HUDEP-2 (cell line): ENCODE measurements at regions not wholly inside any gene's neighbourhood (a gene's known extent, or its start where the extent isn't known, plus 50 kb on each side); places are given as distances from the start of the nearest gene placed in this dataset.

Experiments used
- DNase-seq, 76 experiments: peaks; one replicate each; lab custom pipeline; 2025; ENCODE audit not compliant: unreplicated experiment in 76 of 76; lab: John Stamatoyannopoulos, UW

DNA sequence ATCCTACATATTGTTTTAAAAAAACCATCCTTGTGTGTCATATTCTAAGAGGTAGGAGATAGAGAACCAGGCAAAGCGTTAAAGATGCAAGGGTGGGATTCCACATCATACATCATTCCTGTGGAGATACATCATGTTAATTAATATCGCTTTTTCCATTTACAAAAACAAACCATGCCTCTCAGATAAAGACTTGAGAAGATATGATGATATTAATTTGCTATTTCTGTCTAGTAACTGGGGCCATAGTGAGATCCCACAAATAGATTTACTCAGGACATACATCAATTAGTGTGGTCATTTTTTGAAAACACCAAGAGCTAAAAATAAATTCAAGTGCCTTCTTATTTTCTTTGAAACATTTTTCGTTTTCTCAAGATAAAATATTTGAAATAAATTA, 165.4 kb upstream of the TARS1 start:
- DNase-seq: no peak

- no peak for DNase-seq
Measured at GRCh38 chr5:33275921-33276627, 164.7 kb upstream of the TARS1 start.

GRCh38 chr5:33276628-33276950, 164.2 kb upstream of the TARS1 start:
- no peak for DNase-seq

GRCh38 chr5:33277061-33277650, 163.6 kb upstream of the TARS1 start:
- no peak for DNase-seq

DNA sequence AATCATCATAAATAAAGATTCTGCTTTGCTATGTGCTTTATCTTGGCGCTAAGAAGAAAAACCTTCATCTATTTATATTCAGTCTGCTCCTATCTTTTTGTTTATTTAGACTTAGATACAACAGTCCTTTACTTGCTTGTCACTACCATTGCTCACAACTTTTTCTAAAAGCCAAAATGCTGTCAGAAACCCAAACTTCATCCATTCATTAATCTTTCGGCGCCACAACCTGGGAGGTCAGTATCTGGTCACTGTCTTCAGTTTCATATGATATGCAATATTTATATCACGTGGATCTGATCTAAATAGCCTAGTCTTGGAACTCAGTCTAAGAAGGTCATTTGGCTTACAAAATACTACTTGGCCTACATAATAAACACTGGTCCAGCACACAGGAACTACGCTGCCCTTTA, 159.3 kb upstream of the TARS1 start:
- DNase-seq: no peak

DNA sequence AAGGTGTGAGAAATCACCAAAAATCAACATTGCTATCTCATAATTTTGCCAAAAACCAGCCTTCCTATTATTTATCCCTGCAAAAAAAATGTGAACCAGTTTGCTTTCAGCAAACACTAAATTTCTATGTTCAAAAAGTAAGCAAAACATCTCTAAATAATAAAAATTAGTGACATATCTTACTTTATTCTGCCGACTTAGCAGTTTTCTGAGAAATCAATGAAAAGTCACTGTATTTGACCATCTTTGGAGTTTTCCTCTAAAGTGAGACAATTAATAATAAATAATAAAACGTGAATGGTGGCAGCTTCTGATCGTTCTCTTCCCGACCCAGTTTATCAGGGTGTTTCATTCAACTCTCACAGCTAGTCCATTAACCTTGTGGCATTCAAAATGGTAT, 158.6 kb upstream of the TARS1 start:
- DNase-seq: no peak

DNA sequence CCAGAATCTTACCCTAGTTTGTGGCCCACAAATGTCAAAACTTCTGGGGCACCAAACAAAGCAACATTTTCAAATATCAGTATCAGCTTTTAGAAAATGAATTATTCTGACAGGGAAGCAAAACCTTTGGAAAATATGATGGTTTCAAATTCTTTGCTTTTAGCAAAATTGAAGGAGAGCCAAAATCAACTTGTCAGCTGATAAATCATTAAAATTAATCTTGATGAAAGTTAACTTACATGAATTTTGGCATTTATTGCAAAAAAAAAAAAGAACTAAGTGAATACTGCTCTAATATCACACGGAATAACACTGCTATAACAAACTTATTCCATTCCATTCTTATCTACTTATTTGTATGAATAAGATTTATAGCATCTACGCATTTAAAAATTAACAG, 158.1 kb upstream of the TARS1 start:
- DNase-seq: no peak

GRCh38 chr5:33283243-33283642, 157.5 kb upstream of the TARS1 start:
- no peak for DNase-seq

- no peak for DNase-seq
Measured at GRCh38 chr5:33284681-33285080, 156.1 kb upstream of the TARS1 start.

DNA sequence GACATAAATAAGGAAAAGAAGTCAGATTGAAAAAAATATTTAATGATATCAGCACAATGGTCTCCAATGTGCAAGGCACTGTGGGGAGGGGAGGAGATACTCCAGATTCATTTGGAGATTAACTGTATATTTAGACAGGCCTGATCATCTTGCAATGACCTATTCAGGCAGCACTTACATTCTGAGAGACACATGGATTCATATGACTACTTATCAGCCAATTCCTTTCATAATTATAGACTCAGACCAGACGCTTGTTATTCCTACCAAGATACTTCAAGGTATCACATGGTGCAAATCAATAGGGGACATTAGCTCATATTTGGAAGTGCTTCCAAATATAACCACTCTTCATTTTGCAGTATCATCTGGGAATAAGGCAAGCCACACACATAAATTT, 153.5 kb upstream of the TARS1 start:
- no peak for DNase-seq

- DNase-seq: peak in 3 of 76 experiments; percentile 2 to 30 (median 26)
Measured at GRCh38 chr5:33291216-33292000, 149.4 kb upstream of the TARS1 start.

GRCh38 chr5:33297760-33298216, 143.0 kb upstream of the TARS1 start:
- no peak for DNase-seq

GRCh38 chr5:33299621-33300208, 141.1 kb upstream of the TARS1 start:
- peak in 12 of 76 experiments; percentile 3 to 46 (median 13) for DNase-seq

DNA sequence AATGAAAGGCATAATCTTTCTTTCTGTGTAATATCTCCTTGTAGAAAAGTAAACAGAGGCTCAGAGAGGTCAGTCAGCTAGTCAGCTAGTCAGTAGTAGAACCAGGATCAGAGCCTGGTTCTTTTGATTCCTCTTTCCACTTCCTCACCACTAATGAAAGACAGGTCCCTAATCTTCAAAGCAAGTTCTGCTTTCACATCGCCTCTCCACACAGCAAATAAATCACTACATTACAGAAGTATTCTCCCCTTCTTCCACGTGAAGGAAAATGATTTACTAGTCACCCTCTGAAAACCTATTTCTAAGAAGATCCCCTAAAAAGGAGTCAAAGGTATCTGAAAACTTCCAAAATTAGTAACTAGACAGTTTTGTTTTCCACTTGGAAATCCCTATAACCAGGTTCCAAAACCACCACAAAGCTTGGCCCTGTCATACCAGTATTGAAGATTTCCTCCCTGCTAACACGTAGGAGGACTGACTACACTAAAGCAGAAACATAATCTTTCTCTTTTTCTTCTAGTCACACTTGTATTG, 140.5 kb upstream of the TARS1 start:
- peak in 1 of 76 experiments; percentile 34 for DNase-seq

DNA sequence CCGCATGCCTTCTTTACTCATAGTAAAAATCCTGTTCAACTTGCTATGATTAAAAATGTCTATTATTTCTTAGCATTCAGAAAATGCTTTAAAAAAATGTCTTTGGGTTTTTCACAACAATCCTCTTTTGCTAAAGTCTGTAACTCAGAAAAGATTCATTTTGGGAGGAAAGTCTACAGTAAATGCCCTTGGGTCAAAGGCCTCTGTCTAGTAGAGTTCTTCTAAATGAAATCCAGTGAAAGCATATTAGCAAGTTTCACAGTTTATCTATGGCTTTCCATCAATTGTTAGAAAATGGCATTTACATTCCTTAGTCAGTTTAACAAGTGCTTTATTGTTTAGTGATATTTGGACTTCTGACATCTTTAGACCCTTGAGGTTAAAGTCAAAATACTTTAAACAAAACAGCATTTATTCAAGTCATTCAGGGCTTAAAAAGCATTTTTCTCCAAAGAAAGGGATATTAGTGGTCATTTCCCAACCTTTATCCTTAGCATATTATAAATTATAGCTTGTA, 137.1 kb upstream of the TARS1 start:
- no peak for DNase-seq

DNA sequence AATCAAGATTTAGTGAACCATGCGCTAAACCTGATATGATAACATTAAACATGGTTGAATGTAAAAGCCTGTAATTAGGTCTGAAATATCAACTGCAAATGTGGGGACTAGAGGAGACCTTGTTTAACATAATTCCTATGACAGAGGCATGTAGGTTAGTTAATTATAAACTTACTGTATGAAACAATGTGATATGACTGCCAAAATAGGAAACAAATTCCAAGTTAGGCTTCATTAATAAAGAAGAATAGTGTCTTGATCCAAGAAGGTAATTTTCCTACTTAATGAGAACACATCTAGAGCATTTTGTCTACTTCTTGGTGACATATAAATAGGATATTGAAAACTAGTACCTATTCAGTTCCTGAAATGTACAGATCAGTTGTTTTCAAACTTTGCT, 136.2 kb upstream of the TARS1 start:
- DNase-seq: no peak

GRCh38 chr5:33305572-33305971, 135.2 kb upstream of the TARS1 start:
- no peak for DNase-seq

- no peak for DNase-seq
Measured at GRCh38 chr5:33306758-33307157, 134.0 kb upstream of the TARS1 start.

DNA sequence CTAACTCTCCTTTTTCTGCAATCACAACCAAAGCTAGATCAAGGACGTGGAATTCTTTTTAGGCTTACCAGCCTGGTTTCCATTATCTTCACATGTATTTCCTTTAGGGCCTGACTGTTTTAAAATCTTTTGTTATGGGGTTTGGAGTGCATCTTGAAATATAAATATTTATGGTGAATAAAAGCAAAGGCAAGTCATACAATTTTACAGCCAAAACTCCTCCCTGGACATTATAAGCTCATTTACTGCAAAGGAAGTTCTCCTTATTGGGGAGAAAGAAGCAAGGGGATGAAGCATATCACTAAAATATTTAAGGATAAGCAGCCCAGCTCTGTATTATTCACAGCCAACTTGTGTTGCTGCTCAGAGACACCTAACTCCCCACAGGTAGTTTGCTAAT, 132.2 kb upstream of the TARS1 start:
- DNase-seq: no peak

DNA sequence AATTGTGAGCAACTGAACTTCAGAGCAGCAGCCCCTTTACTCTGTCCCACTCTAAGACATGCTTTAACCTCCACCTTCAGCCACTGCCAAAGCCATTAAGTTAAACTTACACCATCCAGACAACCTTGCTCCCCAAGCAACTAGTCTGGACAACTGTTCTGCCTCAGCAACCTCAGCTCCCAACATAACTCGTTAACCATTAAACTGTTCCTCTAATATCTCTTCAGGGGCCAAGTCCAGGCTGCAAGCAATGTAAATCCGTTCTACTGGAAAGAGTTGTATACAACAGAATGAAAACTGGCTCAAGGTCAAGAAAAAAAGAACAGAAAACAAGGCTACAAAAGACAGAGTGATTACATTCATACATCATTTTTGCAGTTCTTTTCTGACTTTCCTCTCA, 131.7 kb upstream of the TARS1 start:
- no peak for DNase-seq
